ENCODE measurements at regions not wholly inside any gene's neighbourhood (a gene's known extent, or its start where the extent isn't known, plus 50 kb on each side); places are given as distances from the start of the nearest gene placed in this dataset.

DNA sequence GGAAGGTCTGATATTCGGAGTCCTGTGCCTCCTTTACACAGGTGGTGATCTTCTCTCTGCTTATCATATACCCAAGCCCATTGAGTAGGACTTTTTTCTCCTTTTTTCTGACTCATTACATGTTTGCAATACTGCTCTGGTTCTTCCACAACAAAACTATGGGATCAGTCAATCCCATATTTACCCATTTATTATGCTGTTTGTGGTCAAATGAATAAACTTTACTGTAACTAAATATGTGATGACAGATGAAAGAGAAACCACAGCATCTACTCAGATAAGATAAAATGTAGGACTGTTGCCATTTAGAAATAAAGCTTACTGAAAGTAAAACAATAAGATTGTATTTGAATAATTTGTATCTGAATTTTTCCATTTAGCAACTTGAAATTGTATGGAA, 958.7 kb upstream of the FAT3 start:
- no peak for TF ChIP-seq CTCF (tag by site-specific recombination; IDR thresholded peaks at IDR 0.05)
- no peak for TF ChIP-seq ZNF501 (tag by site-specific recombination; IDR thresholded peaks at IDR 0.05)
- TF ChIP-seq ZNF121 (tag by site-specific recombination; IDR thresholded peaks at IDR 0.05) = no peak
- no peak for TF ChIP-seq REPIN1 (tag by site-specific recombination; IDR thresholded peaks at IDR 0.05; ENCODE audit: low read depth)
